ENCODE measurements at regions not wholly inside any gene's neighbourhood (a gene's known extent, or its start where the extent isn't known, plus 50 kb on each side); places are given as distances from the start of the nearest gene placed in this dataset.

- TF ChIP-seq CTCF (IDR thresholded peaks at IDR 0.05): no peak
- no peaks in the 10 kb centered on the region for H3K9me3 ChIP-seq
- H3K36me3 ChIP-seq (ENCODE audit: insufficient read depth in 1 of 2, low read depth in 1 of 2): no peaks in the 10 kb centered on the region
- H3K27ac ChIP-seq: no peak overlapping the region
- intact Hi-C loops (cut with DNase I): no loop called here
- H3K4me3 ChIP-seq: no peak overlapping the region
- no peaks in the 10 kb centered on the region for H3K27me3 ChIP-seq (ENCODE audit: insufficient read depth in 3 of 3, low read length in 2 of 3)
- ATAC-seq: peak in 2 of 4 donors; percentile 13
- no peak for DNase-seq
- H3K4me1 ChIP-seq: peaks cover 5% of the 10 kb centered on the region
- 78 to 90% (median 88%) methylated on average over 7 of the region's 7 CpGs for WGBS, 3 donors
Observed at GRCh38 chr1:228979325-228979699, 244.0 kb downstream of the RHOU start.

- Histone ChIP-seq H3K4me3 (no peak overlapping the region), H3K27ac (no peak overlapping the region), H3K4me1 (peaks cover 5% of the 10 kb centered on the region), H3K9me3 (no peaks in the 10 kb centered on the region), H3K36me3 (ENCODE audit: insufficient read depth in 1 of 2, low read depth in 1 of 2) (no peaks in the 10 kb centered on the region), H3K27me3 (ENCODE audit: insufficient read depth in 3 of 3, low read length in 2 of 3) (no peaks in the 10 kb centered on the region)
- TF ChIP-seq CTCF (IDR thresholded peaks at IDR 0.05): no peak
- intact Hi-C loops (cut with DNase I): no loop called here
- ATAC-seq (no peak), DNase-seq (no peak)
- WGBS, 3 donors: 96 to 100% (median 98%) methylated on average over 6 of the region's 6 CpGs
Observed at GRCh38 chr1:228979774-228980173, 244.5 kb downstream of the RHOU start.

GRCh38 chr1:228980232-228980937 lies 245.1 kb downstream of the RHOU start:
- no peak for ATAC-seq

GRCh38 chr1:228982637-228983036 lies 247.4 kb downstream of the RHOU start:
- intact Hi-C loops (cut with DNase I): no loop called here
- ATAC-seq: no peak
- DNase-seq: no peak
- Histone ChIP-seq H3K4me1 (peaks cover 13% of the 10 kb centered on the region), H3K27me3 (ENCODE audit: insufficient read depth in 3 of 3, low read length in 2 of 3) (no peaks in the 10 kb centered on the region), H3K9me3 (no peaks in the 10 kb centered on the region), H3K36me3 (ENCODE audit: insufficient read depth in 1 of 2, low read depth in 1 of 2) (no peaks in the 10 kb centered on the region), H3K4me3 (no peak overlapping the region), H3K27ac (no peak overlapping the region)
- WGBS, 3 donors: 94 to 99% (median 97%) methylated on average over 5 of the region's 5 CpGs
- no peak for TF ChIP-seq CTCF (IDR thresholded peaks at IDR 0.05)

More at GRCh38 chr1:228980232-228980937, 245.1 kb downstream of the RHOU start:
- intact Hi-C loops (cut with DNase I): no loop called here
- TF ChIP-seq CTCF (IDR thresholded peaks at IDR 0.05): no peak
- peaks cover 5% of the 10 kb centered on the region for H3K4me1 ChIP-seq
- H3K27ac ChIP-seq: no peak overlapping the region
- H3K27me3 ChIP-seq (ENCODE audit: insufficient read depth in 3 of 3, low read length in 2 of 3): no peaks in the 10 kb centered on the region
- no peak for DNase-seq
- H3K36me3 ChIP-seq (ENCODE audit: insufficient read depth in 1 of 2, low read depth in 1 of 2): no peaks in the 10 kb centered on the region
- no peak overlapping the region for H3K4me3 ChIP-seq
- 86 to 91% (median 90%) methylated on average over 9 of the region's 9 CpGs for WGBS, 3 donors
- no peaks in the 10 kb centered on the region for H3K9me3 ChIP-seq

GRCh38 chr1:228983231-228983660 lies 248.0 kb downstream of the RHOU start:
- DNase-seq (no peak), ATAC-seq (no peak)
- WGBS, 3 donors: 83 to 89% (median 86%) methylated on average over 6 of the region's 6 CpGs
- Histone ChIP-seq H3K4me3 (no peak overlapping the region), H3K27me3 (ENCODE audit: insufficient read depth in 3 of 3, low read length in 2 of 3) (no peaks in the 10 kb centered on the region), H3K9me3 (no peaks in the 10 kb centered on the region), H3K27ac (no peak overlapping the region), H3K4me1 (peaks cover 12% of the 10 kb centered on the region), H3K36me3 (ENCODE audit: insufficient read depth in 1 of 2, low read depth in 1 of 2) (no peaks in the 10 kb centered on the region)
- TF ChIP-seq CTCF (IDR thresholded peaks at IDR 0.05): no peak
- intact Hi-C loops (cut with DNase I): no loop called here

Data from psoas muscle (tissue), 7 donors.